HTR-8/SVneo (cell line): ENCODE measurements at regions not wholly inside any gene's neighbourhood (a gene's known extent, or its start where the extent isn't known, plus 50 kb on each side); places are given as distances from the start of the nearest gene placed in this dataset.

Experiments used
- DNase-seq: peaks from one replicate; pipeline ENCODE4 v3.0.0; 2011; ENCODE audit warnings: low spot score, mixed read lengths; ENCODE audit not compliant: insufficient read length
- FAIRE-seq: peaks from 2 replicates; lab custom pipeline; 2011; peaks lifted over from hg19 to GRCh38; lab: Jason Lieb, UNC

GRCh38 chr9:129379181-129379836 is 201.2 kb upstream of the IER5L start:
- FAIRE-seq: peak; percentile 60
- no peak for DNase-seq

- FAIRE-seq (no peak), DNase-seq (no peak)
Measured at GRCh38 chr9:129377931-129378661, 200.0 kb upstream of the IER5L start.

- DNase-seq (no peak), FAIRE-seq (no peak)
Measured at GRCh38 chr9:129377181-129377580, 199.1 kb upstream of the IER5L start.

GRCh38 chr9:129375845-129376244 is 197.8 kb upstream of the IER5L start:
- FAIRE-seq: no peak

GRCh38 chr9:129374651-129375050 is 196.6 kb upstream of the IER5L start:
- FAIRE-seq (no peak), DNase-seq (no peak)

More at GRCh38 chr9:129375845-129376244, 197.8 kb upstream of the IER5L start:
- no peak for DNase-seq

GRCh38 chr9:129374231-129374630 is 196.2 kb upstream of the IER5L start:
- FAIRE-seq: no peak
- DNase-seq: no peak

GRCh38 chr9:129373361-129373760 is 195.3 kb upstream of the IER5L start:
- no peak for FAIRE-seq
- no peak for DNase-seq

- FAIRE-seq (no peak), DNase-seq (no peak)
Measured at GRCh38 chr9:129370770-129371169, 192.7 kb upstream of the IER5L start.

GRCh38 chr9:129368444-129368978 is 190.4 kb upstream of the IER5L start:
- DNase-seq (no peak), FAIRE-seq (no peak)

- DNase-seq (no peak), FAIRE-seq (no peak)
Measured at GRCh38 chr9:129367287-129367686, 189.2 kb upstream of the IER5L start.

GRCh38 chr9:129365196-129365595 is 187.1 kb upstream of the IER5L start:
- FAIRE-seq: no peak

GRCh38 chr9:129363216-129363873 is 185.3 kb upstream of the IER5L start:
- FAIRE-seq (no peak), DNase-seq (no peak)

More at GRCh38 chr9:129365196-129365595, 187.1 kb upstream of the IER5L start:
- no peak for DNase-seq

- no peak for FAIRE-seq
- no peak for DNase-seq
Measured at GRCh38 chr9:129362287-129363000, 184.4 kb upstream of the IER5L start.

- peak; percentile 79 for FAIRE-seq
Measured at GRCh38 chr9:129361196-129361595, 183.1 kb upstream of the IER5L start.

GRCh38 chr9:129359916-129360536 is 182.0 kb upstream of the IER5L start:
- no peak for FAIRE-seq
- DNase-seq: no peak

More at GRCh38 chr9:129361196-129361595, 183.1 kb upstream of the IER5L start:
- no peak for DNase-seq

- FAIRE-seq: no peak
- no peak for DNase-seq
Measured at GRCh38 chr9:129359162-129359811, 181.2 kb upstream of the IER5L start.

GRCh38 chr9:129358621-129359154 is 180.6 kb upstream of the IER5L start:
- FAIRE-seq (no peak), DNase-seq (no peak)

GRCh38 chr9:129357773-129358245 is 179.7 kb upstream of the IER5L start:
- DNase-seq: no peak
- no peak for FAIRE-seq
